HUDEP-2 (cell line): ENCODE measurements at regions not wholly inside any gene's neighbourhood (a gene's known extent, or its start where the extent isn't known, plus 50 kb on each side); places are given as distances from the start of the nearest gene placed in this dataset.
"Not testable (repeated sequence)": the region's sequence is repeated elsewhere in the genome, so short reads cannot be mapped to it uniquely, and the experiment has no call there.

Experiments
- DNase-seq, 76 experiments: peaks; one replicate each; lab custom pipeline; 2025; ENCODE audit not compliant: unreplicated experiment in 76 of 76; lab: John Stamatoyannopoulos, UW

DNA sequence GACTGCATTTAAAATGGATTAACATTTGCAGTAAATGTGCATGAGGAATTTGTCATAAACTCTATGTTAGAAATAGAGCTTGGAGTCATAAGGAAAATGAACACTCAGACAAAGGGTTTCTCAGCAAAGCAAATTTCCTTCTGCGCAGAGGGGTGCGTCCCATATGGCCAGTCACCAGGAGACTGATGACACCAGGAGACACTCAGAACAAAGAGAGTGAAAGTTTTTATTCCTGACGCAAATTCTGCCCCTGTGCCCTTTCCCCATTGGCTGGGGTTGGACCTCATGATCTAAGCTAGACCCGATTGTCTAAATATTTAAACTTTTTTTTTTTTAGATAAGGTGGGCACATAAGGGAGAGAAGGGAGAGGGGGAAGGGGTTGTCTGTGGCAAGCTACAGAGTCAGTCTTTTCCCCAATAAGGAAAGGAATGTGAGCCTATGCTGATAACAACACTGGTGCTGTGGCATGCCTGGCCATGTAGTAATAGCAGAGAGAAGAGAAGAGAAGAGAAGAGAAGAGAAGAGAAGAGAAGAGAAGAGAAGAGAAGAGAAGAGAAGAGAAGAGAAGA is 202.0 kb downstream of the POM121L12 start:
- DNase-seq, result no peak

DNA sequence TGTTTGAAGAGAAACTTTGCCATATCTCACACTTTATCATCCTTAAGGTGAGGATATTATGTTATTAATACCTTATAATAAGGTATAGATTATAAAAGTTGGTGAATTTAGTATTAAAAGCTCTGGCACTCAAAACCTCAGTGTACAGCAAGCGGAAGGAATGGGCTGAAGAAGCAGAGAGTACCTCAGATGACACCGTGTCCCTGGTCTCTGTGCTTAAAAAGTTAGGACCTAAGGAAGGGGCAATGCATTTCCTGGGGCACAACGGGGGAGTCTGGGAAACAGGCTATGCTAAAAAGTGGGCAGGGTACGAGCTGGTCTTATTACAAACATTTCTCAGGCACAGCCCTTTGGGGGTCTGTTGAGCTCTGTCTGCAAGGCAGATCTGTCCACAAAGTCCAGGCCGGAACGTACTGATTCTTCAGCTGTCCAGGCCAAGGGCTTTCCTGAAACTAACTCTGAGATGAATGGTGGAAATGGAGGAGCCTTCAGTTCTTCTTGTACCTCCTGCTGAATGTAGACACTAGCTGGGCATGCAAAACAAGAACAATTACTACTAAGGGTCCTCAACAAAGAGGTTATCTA is 202.7 kb downstream of the POM121L12 start:
- no peak for DNase-seq

- DNase-seq, result not testable (repeated sequence)
Measured at GRCh38 chr7:53239151-53239550, 203.7 kb downstream of the POM121L12 start.

- DNase-seq, result no peak
Measured at GRCh38 chr7:53245721-53246120, 210.3 kb downstream of the POM121L12 start.

GRCh38 chr7:53246957-53247356 is 211.5 kb downstream of the POM121L12 start:
- no peak for DNase-seq

GRCh38 chr7:53252539-53252938 is 217.1 kb downstream of the POM121L12 start:
- no peak for DNase-seq

DNA sequence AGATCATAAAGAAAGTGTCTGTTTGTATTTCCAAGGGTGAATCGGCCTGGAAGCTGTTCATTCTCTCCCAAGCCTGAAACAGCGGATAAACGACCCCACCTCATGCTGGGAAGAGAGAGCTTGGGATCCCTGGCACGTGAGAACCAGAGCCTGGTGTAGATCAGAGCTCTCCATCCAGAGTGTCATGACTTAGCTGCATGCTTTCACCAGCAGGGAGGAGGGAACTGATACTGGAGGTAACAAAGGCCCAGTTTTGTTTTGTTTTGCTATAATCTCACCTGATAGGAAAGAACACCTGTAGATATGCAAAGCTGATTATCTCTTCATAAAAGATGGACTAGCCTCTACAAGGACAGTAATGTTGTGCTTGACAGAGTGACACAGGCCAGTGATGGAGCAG is 236.6 kb downstream of the POM121L12 start:
- no peak for DNase-seq

DNA sequence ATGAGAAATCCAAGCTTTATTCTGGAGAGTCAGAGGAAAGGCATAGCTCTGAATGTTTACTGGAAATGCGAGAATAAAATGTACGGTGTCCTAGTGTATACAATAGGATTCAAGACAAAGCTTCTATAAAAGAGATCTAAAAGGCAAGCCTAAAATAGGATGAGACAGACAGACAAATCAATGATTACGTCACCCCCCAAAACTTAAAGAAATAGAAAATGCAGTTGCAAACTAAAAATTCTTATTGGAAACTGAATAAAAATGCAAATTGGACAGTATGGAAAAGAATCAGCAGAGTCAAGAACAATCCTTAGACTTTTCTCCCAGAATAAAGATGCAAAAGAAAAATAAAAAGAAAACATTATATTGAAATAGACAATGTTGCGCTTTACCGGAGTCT is 245.9 kb downstream of the POM121L12 start:
- DNase-seq, result no peak

GRCh38 chr7:53292341-53292740 is 256.9 kb downstream of the POM121L12 start:
- DNase-seq, result no peak

- DNase-seq, result no peak
Measured at GRCh38 chr7:53302496-53303246, 267.2 kb downstream of the POM121L12 start.

GRCh38 chr7:53303781-53304180 is 268.3 kb downstream of the POM121L12 start:
- no peak for DNase-seq

GRCh38 chr7:53306846-53307245 is 271.4 kb downstream of the POM121L12 start:
- no peak for DNase-seq

GRCh38 chr7:53311205-53311604 is 275.8 kb downstream of the POM121L12 start:
- DNase-seq, result no peak

GRCh38 chr7:53315981-53316380 is 280.5 kb downstream of the POM121L12 start:
- no peak for DNase-seq

DNA sequence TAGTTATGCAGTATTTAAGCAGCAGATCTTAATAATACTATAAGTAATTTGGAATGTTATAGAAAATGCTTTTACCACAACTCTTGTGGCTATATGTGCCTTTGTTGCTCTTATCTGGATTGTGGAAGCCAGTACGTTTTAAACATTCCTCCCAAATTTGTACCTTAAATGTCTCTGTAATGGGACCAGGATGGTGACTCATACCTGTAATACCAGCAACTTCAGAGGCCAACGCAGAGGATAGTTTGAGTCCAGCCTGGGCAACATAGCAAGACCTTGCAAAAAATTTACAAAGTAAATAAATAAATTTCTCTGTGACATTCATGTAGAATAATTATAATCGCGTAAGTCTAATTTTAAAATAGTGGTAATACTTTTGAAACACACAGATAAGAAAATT is 283.1 kb downstream of the POM121L12 start:
- DNase-seq, result no peak

GRCh38 chr7:53325061-53325460 is 289.6 kb downstream of the POM121L12 start:
- DNase-seq, result no peak

DNA sequence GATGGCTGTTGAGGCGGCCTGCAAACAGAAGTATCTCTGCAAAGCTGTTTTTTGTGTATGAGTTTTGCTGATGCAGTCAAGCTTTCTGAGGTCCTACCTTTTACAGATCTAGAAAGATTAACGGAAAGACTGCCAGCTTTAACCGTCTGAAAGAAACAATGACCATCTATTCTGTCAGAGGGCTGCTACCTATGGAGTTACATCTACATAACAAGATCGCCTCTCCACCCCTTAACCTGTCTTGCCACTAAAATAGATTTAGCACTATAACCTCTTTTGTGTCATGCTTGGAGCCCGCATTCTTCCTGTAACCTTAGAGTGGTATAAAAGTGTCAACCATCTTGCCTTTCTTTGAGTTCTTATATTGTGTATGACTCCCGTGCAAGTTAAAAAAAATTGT is 291.2 kb downstream of the POM121L12 start:
- no peak for DNase-seq

DNA sequence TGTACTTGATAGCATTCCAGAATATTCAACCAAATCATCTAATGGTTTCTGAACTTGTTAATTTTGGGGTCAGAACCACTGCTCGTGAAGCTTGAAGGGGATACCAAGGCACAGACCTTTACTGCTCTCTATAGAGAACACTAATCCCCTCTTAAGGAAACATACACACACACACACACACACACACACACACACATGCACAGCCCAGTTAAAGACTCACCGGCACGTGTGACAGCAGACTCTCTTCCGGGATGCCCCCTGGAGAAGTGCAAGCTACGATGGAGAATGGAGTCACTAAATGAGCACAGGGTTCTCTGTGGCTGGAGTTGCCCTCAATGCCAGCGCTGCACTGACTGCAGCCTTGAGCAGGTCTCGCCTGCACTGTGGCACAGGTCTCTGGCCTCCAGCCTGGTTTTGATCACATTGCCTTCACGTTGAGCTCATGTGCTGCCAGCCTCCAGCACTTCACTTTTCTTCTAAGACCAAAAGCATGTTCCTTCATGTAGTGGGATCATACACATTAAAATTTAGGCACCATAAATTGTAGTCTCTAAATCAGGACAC is 300.8 kb downstream of the POM121L12 start:
- DNase-seq, result no peak

GRCh38 chr7:53340220-53340619 is 304.8 kb downstream of the POM121L12 start:
- no peak for DNase-seq

DNA sequence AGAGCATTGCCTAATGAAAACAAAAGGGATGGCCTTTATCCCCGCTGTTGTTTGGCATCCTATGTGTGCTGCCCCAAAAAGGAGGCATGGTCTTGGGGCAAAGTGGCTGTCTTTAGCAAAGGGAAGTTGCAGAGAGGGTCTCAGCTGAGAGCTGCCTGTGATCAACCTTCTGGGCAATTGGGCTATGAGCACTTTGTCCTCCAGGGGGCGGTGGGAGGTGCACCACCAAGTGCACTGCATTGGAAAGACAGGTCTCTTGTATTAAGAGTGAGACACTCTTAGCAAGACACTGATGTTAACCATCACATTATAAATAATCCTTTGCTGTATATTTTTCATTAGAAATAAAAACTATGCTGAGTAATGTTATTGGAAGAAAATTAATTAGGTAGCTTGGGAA is 314.8 kb downstream of the POM121L12 start:
- DNase-seq, result peak in 20 of 76 experiments; percentile 0 to 55 (median 13)

DNA sequence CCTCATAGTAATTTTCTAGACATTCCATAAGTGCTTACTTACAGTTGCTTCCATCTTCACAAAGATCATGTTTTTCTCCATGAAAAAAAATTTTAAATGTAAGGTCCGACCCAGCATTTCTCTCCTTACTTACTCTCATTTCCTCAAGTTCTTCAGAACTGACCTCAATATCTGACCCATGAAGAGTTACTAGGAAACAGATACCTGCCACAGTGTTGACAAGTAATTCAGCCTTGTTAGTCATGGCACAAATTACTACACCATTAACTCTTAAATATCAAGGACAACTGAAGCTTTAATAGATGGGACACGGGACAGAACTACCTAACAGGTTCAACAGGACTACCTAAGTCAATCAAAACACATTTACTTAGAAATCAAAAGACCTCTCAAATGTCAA is 316.2 kb downstream of the POM121L12 start:
- no peak for DNase-seq

GRCh38 chr7:53358269-53358668 is 322.8 kb downstream of the POM121L12 start:
- no peak for DNase-seq
